ENCODE measurements at regions not wholly inside any gene's neighbourhood (a gene's known extent, or its start where the extent isn't known, plus 50 kb on each side); places are given as distances from the start of the nearest gene placed in this dataset.

- TF ChIP-seq CTCF (IDR thresholded peaks at IDR 0.05; ENCODE audit: low read depth, low read length) (peak; percentile 35), EZH2phosphoT487 (IDR thresholded peaks at IDR 0.05; ENCODE audit: low read depth) (no peak)
Measured at GRCh38 chr1:104878203-104878909, 1128.7 kb downstream of the AMY1C start.

Data from OCI-LY3 (cell line).